Ascending aorta (tissue), 2 donors: ENCODE measurements at regions not wholly inside any gene's neighbourhood (a gene's known extent, or its start where the extent isn't known, plus 50 kb on each side); places are given as distances from the start of the nearest gene placed in this dataset.

Experiments
- DNase-seq, 2 donors: peaks; one replicate each; pipeline ENCODE4 v3.0.0-alpha.2; 2019; ENCODE audit warnings: low spot score in 2 of 2
- H3K27ac ChIP-seq, 2 donors: fragments of 200-600 bp; sonication (generic); one replicate each; pipeline ENCODE4 v1.5.1; 2016 to 2017; ENCODE audit warnings: mild to moderate bottlenecking in 1 of 2
- H3K27me3 ChIP-seq: fragments of 200-600 bp; sonication (generic); one replicate; pipeline ENCODE4 v1.5.1; 2017
- H3K36me3 ChIP-seq, 2 donors: fragments of 200-600 bp; sonication (generic); one replicate each; pipeline ENCODE4 v1.5.1; 2016
- H3K4me1 ChIP-seq, 2 donors: fragments of 200-600 bp; sonication (generic); one replicate each; pipeline ENCODE4 v1.5.1; 2016 to 2017; ENCODE audit warnings: mild to moderate bottlenecking in 1 of 2
- H3K4me3 ChIP-seq, 2 donors: fragments of 200-600 bp; sonication (generic); one replicate each; pipeline ENCODE4 v1.5.1; 2016 to 2017; ENCODE audit warnings: mild to moderate bottlenecking in 1 of 2
- H3K9me3 ChIP-seq, 2 donors: fragments of 200-600 bp; sonication (generic); one replicate each; pipeline ENCODE4 v1.5.1; 2016
- intact Hi-C: fragments of 100-400 bp; cut with DNase I; formaldehyde crosslinking; loops from one replicate; pipeline ENCODE4 v1.15.1; 2023
- TF ChIP-seq, protein P1 (sequence below), 3 experiments: fragments of 200-600 bp in 2 of 3; fragments of 450-650 bp in 1 of 3; sonication (generic) in 2 of 3; IDR thresholded peaks; one replicate each; pipeline ENCODE4 v1.5.1; 2016 to 2019; ENCODE audit warnings: antibody characterized with exemption in 3 of 3, mild to moderate bottlenecking in 1 of 3, moderate library complexity in 1 of 3

DNA sequence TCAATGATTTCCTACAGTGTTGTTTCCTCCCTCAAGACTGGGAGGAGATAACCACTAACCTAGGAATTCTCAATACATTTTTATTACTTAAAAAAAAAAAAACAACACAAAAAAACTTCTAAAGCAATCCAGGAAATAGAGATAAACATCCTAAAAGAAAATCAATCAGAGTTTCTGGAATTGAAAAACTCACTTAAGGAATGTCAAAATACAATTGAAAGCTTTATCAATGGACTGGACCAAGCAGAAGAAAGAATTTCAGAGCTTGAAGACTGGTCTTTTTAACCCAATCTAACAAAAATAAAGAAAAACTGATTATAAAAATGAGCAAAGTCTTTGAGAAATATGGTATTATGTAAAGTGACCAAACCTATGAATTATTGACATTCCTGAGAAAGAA is 394.1 kb downstream of the XPNPEP1 start:
- H3K4me1 ChIP-seq: no peaks in the 10 kb centered on the region
- no peaks in the 10 kb centered on the region for H3K36me3 ChIP-seq
- peaks cover 0 to 21% of the 10 kb centered on the region in 2 donors for H3K9me3 ChIP-seq
- no peak overlapping the region for H3K4me3 ChIP-seq
- TF ChIP-seq, protein P1, sequence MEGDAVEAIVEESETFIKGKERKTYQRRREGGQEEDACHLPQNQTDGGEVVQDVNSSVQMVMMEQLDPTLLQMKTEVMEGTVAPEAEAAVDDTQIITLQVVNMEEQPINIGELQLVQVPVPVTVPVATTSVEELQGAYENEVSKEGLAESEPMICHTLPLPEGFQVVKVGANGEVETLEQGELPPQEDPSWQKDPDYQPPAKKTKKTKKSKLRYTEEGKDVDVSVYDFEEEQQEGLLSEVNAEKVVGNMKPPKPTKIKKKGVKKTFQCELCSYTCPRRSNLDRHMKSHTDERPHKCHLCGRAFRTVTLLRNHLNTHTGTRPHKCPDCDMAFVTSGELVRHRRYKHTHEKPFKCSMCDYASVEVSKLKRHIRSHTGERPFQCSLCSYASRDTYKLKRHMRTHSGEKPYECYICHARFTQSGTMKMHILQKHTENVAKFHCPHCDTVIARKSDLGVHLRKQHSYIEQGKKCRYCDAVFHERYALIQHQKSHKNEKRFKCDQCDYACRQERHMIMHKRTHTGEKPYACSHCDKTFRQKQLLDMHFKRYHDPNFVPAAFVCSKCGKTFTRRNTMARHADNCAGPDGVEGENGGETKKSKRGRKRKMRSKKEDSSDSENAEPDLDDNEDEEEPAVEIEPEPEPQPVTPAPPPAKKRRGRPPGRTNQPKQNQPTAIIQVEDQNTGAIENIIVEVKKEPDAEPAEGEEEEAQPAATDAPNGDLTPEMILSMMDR (IDR thresholded peaks at IDR 0.05): no peak
- intact Hi-C loops: no loop called here
- no peaks in the 10 kb centered on the region for H3K27me3 ChIP-seq
- DNase-seq: no peak
- no peak overlapping the region for H3K27ac ChIP-seq

DNA sequence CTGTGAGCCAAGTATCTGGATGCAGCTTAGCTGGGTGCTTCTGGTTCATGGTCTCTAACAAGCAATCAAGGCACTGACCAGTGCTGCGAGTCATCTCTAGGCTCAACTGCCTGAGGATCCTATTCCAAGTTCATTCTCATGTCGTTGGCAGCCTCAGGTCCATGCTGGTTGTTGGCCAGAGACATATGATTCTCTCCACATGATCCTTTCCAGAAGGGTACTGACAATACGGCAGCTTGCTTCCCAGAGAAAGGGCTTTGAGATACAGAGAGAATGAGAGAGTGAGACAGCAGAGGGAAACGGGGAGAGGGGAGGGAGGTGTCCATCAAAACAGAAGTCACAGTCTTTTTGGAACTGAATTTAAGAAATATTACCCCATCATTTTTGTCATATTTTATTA is 405.6 kb downstream of the XPNPEP1 start:
- Histone ChIP-seq H3K9me3 (no peaks in the 10 kb centered on the region), H3K27ac (no peak overlapping the region), H3K27me3 (no peaks in the 10 kb centered on the region), H3K4me1 (no peaks in the 10 kb centered on the region), H3K36me3 (no peaks in the 10 kb centered on the region), H3K4me3 (no peak overlapping the region)
- DNase-seq: no peak
- intact Hi-C loops: no loop called here
- TF ChIP-seq, protein P1 (IDR thresholded peaks at IDR 0.05): no peak

DNA sequence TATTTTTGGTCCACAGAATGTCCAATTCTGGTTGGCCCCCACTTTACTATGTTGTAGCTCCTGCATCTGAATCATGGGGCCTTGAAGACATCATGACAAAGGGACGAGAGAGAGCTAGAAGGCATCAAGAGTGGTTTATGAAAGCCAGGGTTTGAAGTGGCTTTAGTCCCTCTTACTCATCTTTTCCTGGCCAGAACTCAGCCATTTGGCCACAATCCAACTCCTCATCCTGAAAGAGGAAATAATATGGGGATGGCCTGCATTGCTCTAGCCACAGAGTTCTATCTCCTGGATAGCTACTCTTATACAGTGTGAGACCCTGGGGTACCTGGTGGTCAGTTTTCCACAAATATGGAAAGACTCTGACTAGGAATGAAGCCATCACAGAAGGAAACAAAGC is 418.9 kb downstream of the XPNPEP1 start:
- Histone ChIP-seq H3K36me3 (no peaks in the 10 kb centered on the region), H3K9me3 (no peaks in the 10 kb centered on the region), H3K27ac (no peak overlapping the region), H3K4me1 (no peaks in the 10 kb centered on the region), H3K27me3 (no peaks in the 10 kb centered on the region), H3K4me3 (no peak overlapping the region)
- no peak for DNase-seq
- intact Hi-C loops: no loop called here
- TF ChIP-seq, protein P1 (IDR thresholded peaks at IDR 0.05): no peak

DNA sequence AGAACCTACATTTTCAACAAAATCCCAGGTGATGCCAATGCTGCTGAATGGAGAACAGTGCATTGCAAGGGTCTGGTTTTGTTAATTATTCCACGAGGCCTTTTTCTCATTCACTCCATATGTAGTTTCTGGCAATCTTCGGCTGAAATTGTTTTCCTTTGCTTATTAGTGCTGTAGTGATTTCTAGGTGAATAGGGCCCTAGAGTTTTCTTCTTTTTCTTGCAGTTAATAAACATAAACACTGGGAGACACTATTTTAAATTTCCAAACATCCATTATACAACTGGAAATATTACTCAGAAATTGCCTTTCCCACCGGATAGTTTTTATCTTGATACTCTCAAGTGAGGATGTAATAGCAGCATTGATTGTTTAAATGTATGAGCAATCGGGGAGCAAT is 435.6 kb downstream of the XPNPEP1 start:
- TF ChIP-seq, protein P1 (IDR thresholded peaks at IDR 0.05): no peak
- H3K4me1 ChIP-seq: no peaks in the 10 kb centered on the region
- intact Hi-C loops: no loop called here

DNA sequence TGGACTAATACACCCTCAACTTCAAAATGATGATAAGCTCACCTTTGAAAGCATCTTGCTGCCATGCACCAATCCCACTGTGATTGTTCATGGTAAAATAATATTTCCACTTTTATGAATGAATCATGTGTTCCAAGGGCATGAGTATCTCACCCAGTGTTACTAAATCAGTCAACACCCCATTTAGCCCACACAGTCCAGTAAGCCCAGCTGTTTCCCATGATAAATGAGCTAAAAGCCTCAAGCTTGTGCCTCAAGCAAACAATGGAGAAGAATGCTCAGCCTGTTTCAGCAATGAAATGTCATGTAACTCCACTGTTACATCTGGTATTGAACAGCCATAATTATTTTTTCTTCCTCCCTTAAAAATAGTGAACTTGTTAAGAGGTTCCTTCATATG is 442.5 kb downstream of the XPNPEP1 start:
- DNase-seq: no peak
- Histone ChIP-seq H3K36me3 (no peaks in the 10 kb centered on the region), H3K27me3 (no peaks in the 10 kb centered on the region), H3K4me1 (no peaks in the 10 kb centered on the region), H3K9me3 (no peaks in the 10 kb centered on the region), H3K27ac (no peak overlapping the region), H3K4me3 (no peak overlapping the region)
- intact Hi-C loops: no loop called here
- TF ChIP-seq, protein P1 (IDR thresholded peaks at IDR 0.05): no peak

More for the DNA sequence above, 435.6 kb downstream of the XPNPEP1 start:
- DNase-seq: no peak
- H3K4me3 ChIP-seq: no peak overlapping the region
- no peaks in the 10 kb centered on the region for H3K36me3 ChIP-seq
- no peaks in the 10 kb centered on the region for H3K9me3 ChIP-seq
- H3K27ac ChIP-seq: no peak overlapping the region
- no peaks in the 10 kb centered on the region for H3K27me3 ChIP-seq

DNA sequence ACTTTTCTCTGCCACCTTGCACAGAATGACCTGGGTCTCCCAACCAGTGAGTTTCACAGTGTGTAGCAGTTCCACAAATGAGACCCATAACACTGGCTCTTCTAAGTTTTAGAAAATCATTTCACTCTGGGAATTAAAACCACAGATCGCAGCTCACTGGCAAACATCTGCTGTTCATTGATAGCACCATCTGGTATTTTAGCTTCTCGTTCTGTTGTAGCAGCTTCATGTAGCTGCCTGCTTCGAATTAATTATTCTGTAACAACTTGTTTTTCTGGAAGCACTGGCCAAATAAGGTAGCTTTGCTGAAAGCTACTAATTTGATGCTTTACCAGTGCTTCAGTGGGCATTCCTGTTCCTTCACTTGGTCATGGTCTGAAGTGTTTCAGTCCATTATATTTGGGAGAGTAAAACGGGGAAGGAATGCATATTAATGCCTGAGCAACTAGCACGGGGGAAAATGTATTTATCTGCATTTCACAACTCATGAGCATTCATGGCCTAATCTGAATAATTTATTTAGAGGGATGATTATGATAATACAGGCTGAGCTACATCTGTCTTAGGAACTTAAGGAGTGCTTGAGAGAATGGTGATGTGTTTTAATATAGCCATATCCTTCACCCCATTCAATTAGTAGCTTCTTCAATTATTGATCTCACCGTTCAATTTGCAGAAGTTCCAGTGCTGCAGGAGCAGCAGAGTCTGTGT is 447.4 kb downstream of the XPNPEP1 start:
- intact Hi-C loops: no loop called here
- H3K36me3 ChIP-seq: no peaks in the 10 kb centered on the region
- H3K27ac ChIP-seq: no peak overlapping the region
- H3K27me3 ChIP-seq: no peaks in the 10 kb centered on the region
- TF ChIP-seq, protein P1 (IDR thresholded peaks at IDR 0.05): no peak
- no peaks in the 10 kb centered on the region for H3K4me1 ChIP-seq
- no peaks in the 10 kb centered on the region for H3K9me3 ChIP-seq
- DNase-seq: no peak
- no peak overlapping the region for H3K4me3 ChIP-seq
